Retina (tissue), 1 donor: ENCODE measurements at regions not wholly inside any gene's neighbourhood (a gene's known extent, or its start where the extent isn't known, plus 50 kb on each side); places are given as distances from the start of the nearest gene placed in this dataset.

Experiments used
- DNase-seq: peaks from one replicate; pipeline ENCODE4 v3.0.0-alpha.2; 2016

DNA sequence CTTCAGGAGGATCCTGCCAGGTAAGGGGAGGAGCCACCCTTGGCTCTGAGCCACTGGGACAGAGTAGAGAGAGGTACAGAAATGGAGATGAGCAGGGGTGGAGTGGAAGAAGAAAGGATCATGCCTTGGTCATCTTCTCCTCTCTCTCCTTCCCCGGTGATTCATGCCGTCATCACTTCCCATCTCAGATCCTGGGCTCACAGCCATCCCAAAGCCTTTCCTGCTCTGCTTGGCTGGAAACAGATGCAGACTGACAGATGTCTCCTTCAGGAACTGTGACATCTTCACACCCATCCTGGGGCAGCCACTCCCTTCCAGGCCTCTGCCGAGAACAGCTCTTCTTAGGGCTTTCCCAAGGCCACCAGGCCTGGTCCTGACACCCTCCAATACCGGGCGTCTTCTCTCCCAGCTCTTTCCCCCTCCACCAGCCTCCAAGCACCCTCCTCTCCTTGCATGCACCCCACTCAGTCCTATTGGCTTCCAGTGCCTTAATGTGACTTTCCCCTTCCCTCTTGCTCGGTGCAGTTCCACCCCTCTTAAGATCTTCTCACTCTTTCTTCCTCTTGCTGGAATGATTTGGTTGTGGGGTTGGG lies 58.3 kb upstream of the TNP1 start:
- no peak for DNase-seq

DNA sequence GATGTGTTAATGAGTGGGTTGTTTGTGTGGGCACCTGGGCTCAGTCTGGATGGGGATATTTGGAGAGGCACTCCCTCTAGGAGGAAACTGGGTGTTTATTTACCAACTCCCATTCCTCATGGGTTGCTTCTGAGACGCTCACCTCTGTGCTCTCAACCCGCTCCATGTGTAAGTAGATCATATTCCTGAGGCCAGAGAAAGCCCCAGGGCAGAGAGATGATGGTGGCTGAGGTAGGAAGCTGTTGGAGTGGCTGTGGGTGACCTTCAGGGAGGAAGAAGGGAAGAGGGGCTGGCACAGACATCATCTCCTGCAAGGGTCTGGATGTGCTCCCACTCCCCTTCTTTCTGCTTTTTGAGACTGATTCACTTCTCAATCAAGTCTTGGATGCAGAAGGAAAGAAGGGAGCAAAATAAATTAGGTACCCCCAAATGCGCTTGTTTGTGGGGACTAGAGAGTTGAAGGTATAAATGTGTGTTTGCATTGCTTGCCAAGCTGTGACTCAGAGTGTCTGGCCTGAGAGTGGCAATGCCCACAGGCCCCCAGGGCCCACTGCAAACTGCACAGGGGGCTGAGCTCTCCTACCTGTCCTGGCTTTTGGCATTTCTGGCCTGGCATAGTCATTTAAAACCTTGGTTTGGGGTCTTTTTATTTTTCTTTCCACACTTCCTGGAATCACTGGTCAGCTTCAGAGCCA lies 57.2 kb upstream of the TNP1 start:
- no peak for DNase-seq

DNA sequence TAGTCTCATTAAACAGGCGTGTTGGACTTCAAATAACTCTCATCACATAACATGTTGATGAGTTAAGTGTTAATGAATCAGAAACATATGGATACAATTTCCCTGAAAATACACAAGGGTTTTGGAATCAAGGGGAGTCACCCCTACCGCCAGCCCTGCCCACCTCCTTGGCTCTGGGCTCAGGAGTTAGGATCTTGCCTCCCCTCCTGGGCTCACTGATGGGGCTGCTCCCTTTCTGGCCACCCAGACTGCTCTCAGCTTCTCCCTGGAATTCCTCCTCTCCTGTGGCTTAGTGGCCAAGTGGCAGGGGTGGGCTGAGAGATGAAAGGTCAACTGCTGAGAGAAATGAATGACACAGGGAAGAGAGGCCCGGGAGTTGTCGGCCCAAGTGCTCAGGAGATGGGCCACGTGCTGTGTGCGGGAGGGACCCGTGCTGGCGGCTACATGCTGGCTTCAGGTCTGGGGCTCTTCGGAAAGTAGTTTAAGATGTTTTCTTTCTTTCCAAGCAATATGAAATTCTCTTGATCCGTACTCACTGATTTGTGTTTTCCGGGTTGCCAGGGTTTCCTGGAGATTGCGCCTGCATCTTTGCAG lies 55.8 kb upstream of the TNP1 start:
- DNase-seq = no peak

DNA sequence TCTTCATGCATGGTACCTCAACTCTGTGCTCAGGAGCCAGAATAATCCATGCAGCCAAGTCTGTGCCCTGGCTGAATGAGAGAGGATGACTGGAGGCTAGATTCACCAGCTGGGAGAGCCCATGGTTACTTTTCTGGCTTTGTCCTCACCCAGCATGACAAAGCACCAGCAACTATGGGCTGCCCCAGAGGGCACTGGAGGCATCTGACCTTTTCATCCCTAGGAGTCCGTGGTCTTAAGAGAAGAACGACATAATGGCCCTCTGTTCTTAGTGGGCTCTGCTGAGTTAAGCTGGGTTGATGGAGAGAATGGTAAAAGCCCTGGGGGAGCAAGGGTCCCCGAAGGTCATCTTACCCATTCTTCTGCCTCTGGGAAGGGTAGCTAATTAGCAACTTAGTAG lies 54.6 kb upstream of the TNP1 start:
- no peak for DNase-seq

DNA sequence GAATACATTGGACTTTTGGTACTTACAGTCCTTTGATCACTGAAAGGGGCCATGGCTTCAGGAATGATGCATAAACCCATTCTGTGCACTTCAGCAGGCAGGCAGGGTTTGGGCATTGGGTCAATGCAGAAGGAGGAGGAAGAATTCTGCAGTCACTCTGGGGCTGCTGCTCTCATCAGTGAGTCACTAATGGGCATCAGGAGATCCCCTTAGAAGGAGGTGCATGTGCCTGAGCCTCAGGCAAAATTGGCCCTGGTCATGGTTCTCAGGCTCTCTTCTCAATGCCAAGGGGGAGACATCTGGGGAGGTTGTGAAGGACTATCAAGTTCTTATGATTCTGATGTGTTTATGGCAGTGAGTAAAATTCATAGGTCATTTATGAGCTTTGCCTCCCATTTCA lies 52.0 kb upstream of the TNP1 start:
- DNase-seq = no peak

DNA sequence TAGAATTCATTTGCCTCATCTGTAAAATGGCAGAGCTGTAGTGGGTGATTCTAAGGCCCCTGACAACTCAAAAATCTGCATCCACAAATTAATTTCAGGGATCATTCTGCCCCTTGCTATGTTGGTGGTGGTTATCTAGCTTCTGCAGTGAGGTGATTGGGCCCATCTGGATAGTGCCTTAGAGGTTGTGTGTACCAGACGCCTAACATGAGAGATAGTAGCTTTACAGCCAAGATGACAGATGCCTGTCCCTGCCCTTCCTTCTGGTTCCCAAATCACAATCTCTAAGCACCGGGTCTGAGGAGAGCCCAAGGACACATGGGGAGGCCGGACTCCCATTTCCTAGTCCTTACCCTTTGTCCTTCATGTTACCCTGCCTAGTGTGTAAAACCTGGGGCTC lies 51.1 kb upstream of the TNP1 start:
- DNase-seq = no peak

DNA sequence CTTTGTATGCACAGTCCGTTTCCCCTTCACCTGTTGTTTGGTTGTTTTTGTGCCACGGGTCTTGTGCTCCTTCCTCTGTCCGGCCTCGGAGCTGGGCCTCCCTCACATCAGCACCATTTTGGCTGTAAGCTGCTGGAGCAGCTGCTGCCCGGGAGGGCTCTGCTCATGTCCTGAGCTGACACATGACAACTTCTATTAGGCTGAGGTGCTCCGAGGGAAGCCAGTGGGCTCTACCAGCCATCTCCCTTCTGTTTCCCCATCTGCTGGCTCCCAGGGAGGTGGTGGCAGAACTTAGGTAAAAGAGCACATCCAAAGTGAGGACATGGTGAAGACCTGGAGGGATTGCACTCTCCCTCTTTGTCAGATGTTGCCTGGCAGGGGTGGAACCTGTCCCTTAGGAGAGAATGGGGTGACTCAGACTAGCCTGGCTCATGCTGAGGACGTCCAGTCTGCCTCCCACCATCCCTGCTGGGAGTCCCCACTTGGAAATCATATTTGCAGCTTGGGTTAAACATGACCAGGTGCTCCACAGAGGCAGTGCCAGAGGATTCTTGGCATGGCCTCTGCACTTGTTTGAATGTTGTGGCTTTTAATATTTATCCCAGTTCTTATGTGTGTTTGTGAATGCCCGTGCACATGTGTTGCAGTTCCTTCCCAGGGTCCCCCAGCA lies 49.8 kb upstream of the TNP1 start:
- DNase-seq = peak; percentile 70
